ENCODE measurements at regions not wholly inside any gene's neighbourhood (a gene's known extent, or its start where the extent isn't known, plus 50 kb on each side); places are given as distances from the start of the nearest gene placed in this dataset.
"Not testable (repeated sequence)": the region's sequence is repeated elsewhere in the genome, so short reads cannot be mapped to it uniquely, and the experiment has no call there.

DNA sequence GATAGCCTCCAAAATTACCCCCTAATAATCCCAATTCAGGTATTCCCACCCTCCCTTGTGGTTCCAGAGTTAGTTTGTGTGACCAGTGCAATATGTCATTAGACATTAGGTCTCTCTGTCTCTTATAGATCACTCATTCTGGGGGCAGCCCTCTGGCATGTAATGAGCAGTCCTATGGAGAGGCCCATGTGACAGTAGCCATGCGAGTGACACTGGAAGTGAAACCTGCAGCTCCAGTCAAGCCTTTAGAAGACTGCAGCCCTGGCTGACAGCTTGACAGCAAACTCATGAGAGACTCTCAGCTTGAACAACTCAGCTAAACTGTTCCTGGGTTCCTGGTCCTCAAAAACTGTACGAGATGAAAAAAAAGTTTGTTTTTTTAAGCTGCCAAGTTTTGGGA lies 54.0 kb upstream of the HSPB3 start:
- no peaks in the 10 kb centered on the region for H3F3A ChIP-seq (ENCODE audit: low read length, unreplicated experiment)
- no peak overlapping the region for H3K27ac ChIP-seq (ENCODE audit: low read length)
- no peaks in the 10 kb centered on the region for H3K9me3 ChIP-seq (ENCODE audit: low read length)
- intact Hi-C loops (cut with micrococcal nuclease), result no loop called here
- no peaks in the 10 kb centered on the region for H3K79me2 ChIP-seq (ENCODE audit: low read length)
- TF ChIP-seq CTCF (conservative IDR thresholded peaks at IDR 0.05; ENCODE audit: low read depth, low read length) (no peak), EZH2 (IDR thresholded peaks at IDR 0.05; ENCODE audit: low read length, unreplicated experiment) (no peak), EZH2phosphoT487 (IDR thresholded peaks at IDR 0.05; ENCODE audit: borderline replicate concordance, low read length) (no peak)
- H3K36me3 ChIP-seq (ENCODE audit: low read depth, low read length), result no peaks in the 10 kb centered on the region
- no peaks in the 10 kb centered on the region for H3K27me3 ChIP-seq (ENCODE audit: low read length)
- no peak overlapping the region for H3K9ac ChIP-seq (ENCODE audit: low read length)
- ChIA-PET POLR2A (ENCODE audit: unreplicated experiment) (no interaction called here), CTCF (no interaction called here)
- DNase-seq (no peak), ATAC-seq (no peak)
- H3K4me1 ChIP-seq (ENCODE audit: insufficient read depth, low read length), result no peaks in the 10 kb centered on the region
- no peak overlapping the region for H3K4me3 ChIP-seq (ENCODE audit: low read length)
- no peak overlapping the region for H2AFZ ChIP-seq (ENCODE audit: low read length)
- H3K4me2 ChIP-seq (ENCODE audit: low read length), result no peak overlapping the region
- no TSS peak for BruUV-seq (replicated peaks)
- no peaks in the 10 kb centered on the region for H3K9me2 ChIP-seq (replicated peaks; ENCODE audit: low read length)
- no peaks in the 10 kb centered on the region for H4K20me1 ChIP-seq (ENCODE audit: low read length)

GRCh38 chr5:54398191-54398590 lies 57.3 kb upstream of the HSPB3 start:
- DNase-seq (no peak), ATAC-seq (no peak)
- H3K9me2 ChIP-seq (replicated peaks; ENCODE audit: low read length), result no peaks in the 10 kb centered on the region
- H4K20me1 ChIP-seq (ENCODE audit: low read length), result no peaks in the 10 kb centered on the region
- ChIA-PET CTCF (interaction anchor here (0.6 kb wide), 1 partner anchor 210 kb away, joined by 3 read pairs; no protein-coding TSS in a partner anchor), POLR2A (ENCODE audit: unreplicated experiment) (no interaction called here)
- H3K9ac ChIP-seq (ENCODE audit: low read length), result no peak overlapping the region
- H3K4me3 ChIP-seq (ENCODE audit: low read length), result no peak overlapping the region
- H3K36me3 ChIP-seq (ENCODE audit: low read depth, low read length), result no peaks in the 10 kb centered on the region
- H2AFZ ChIP-seq (ENCODE audit: low read length), result no peak overlapping the region
- no peak overlapping the region for H3K27ac ChIP-seq (ENCODE audit: low read length)
- no peaks in the 10 kb centered on the region for H3K9me3 ChIP-seq (ENCODE audit: low read length)
- no peaks in the 10 kb centered on the region for H3K79me2 ChIP-seq (ENCODE audit: low read length)
- no peaks in the 10 kb centered on the region for H3F3A ChIP-seq (ENCODE audit: low read length, unreplicated experiment)
- no peak overlapping the region for H3K4me2 ChIP-seq (ENCODE audit: low read length)
- no TSS peak for BruUV-seq (replicated peaks)
- intact Hi-C loops (cut with micrococcal nuclease), result no loop called here
- H3K27me3 ChIP-seq (ENCODE audit: low read length), result no peaks in the 10 kb centered on the region
- H3K4me1 ChIP-seq (ENCODE audit: insufficient read depth, low read length), result no peaks in the 10 kb centered on the region
- no peak for TF ChIP-seq CTCF (conservative IDR thresholded peaks at IDR 0.05; ENCODE audit: low read depth, low read length)
- no peak for TF ChIP-seq EZH2 (IDR thresholded peaks at IDR 0.05; ENCODE audit: low read length, unreplicated experiment)
- TF ChIP-seq EZH2phosphoT487 (IDR thresholded peaks at IDR 0.05; ENCODE audit: borderline replicate concordance, low read length), result no peak

DNA sequence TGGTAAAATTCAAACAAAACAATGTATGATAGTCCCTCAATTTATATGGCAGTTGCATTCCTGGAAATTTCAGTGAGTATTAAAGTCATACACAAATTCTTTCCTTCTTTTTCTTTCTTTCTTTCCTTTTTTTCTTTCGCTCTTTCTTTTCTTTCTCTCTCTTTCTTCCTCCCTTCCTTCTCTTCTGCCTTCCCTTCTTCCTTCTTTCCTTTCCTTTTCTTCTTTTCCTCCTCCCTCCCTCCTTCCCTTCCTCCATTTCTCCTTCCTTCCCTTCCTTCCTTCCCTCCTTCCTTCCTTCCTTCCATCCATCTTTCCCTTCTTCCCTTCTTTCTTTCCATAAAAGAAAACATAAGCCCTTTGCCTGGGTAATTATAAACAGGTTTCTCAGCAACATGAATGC lies 58.1 kb upstream of the HSPB3 start:
- ATAC-seq, result no peak
- CTCF ChIA-PET, result no interaction called here
- TF ChIP-seq CTCF (conservative IDR thresholded peaks at IDR 0.05; ENCODE audit: low read depth, low read length) (no peak), EZH2 (IDR thresholded peaks at IDR 0.05; ENCODE audit: low read length, unreplicated experiment) (no peak), EZH2phosphoT487 (IDR thresholded peaks at IDR 0.05; ENCODE audit: borderline replicate concordance, low read length) (no peak)

GRCh38 chr5:54393007-54393406 lies 62.5 kb upstream of the HSPB3 start:
- H3K9ac ChIP-seq (ENCODE audit: low read length); BruUV-seq (replicated peaks); H3K27me3 ChIP-seq (ENCODE audit: low read length); H3K4me3 ChIP-seq (ENCODE audit: low read length); H4K20me1 ChIP-seq (ENCODE audit: low read length); H3K9me2 ChIP-seq (replicated peaks; ENCODE audit: low read length); H3K4me2 ChIP-seq (ENCODE audit: low read length); POLR2A ChIA-PET (ENCODE audit: unreplicated experiment); H3F3A ChIP-seq (ENCODE audit: low read length, unreplicated experiment); H3K4me1 ChIP-seq (ENCODE audit: insufficient read depth, low read length); H2AFZ ChIP-seq (ENCODE audit: low read length); H3K36me3 ChIP-seq (ENCODE audit: low read depth, low read length); H3K79me2 ChIP-seq (ENCODE audit: low read length); H3K27ac ChIP-seq (ENCODE audit: low read length); intact Hi-C loops (cut with micrococcal nuclease); ATAC-seq; CTCF ChIA-PET; H3K9me3 ChIP-seq (ENCODE audit: low read length); DNase-seq: not testable (repeated sequence)

More for the DNA sequence above, 58.1 kb upstream of the HSPB3 start:
- Histone ChIP-seq H3K9ac (ENCODE audit: low read length) (no peak overlapping the region), H3K4me2 (ENCODE audit: low read length) (no peak overlapping the region), H3F3A (ENCODE audit: low read length, unreplicated experiment) (no peaks in the 10 kb centered on the region), H3K27me3 (ENCODE audit: low read length) (no peaks in the 10 kb centered on the region), H3K27ac (ENCODE audit: low read length) (no peak overlapping the region), H3K9me3 (ENCODE audit: low read length) (no peaks in the 10 kb centered on the region), H3K79me2 (ENCODE audit: low read length) (no peaks in the 10 kb centered on the region), H3K9me2 (replicated peaks; ENCODE audit: low read length) (no peaks in the 10 kb centered on the region), H4K20me1 (ENCODE audit: low read length) (no peaks in the 10 kb centered on the region), H3K4me1 (ENCODE audit: insufficient read depth, low read length) (no peaks in the 10 kb centered on the region), H2AFZ (ENCODE audit: low read length) (no peak overlapping the region), H3K4me3 (ENCODE audit: low read length) (no peak overlapping the region), H3K36me3 (ENCODE audit: low read depth, low read length) (no peaks in the 10 kb centered on the region)
- intact Hi-C loops (cut with micrococcal nuclease), result no loop called here
- no peak for DNase-seq
- BruUV-seq (replicated peaks), result no TSS peak
- POLR2A ChIA-PET (ENCODE audit: unreplicated experiment), result interaction anchor here (0.7 kb wide), 1 partner anchor 93 kb away, joined by 3 read pairs; no protein-coding TSS in a partner anchor

Data from PC-3 (cell line).